Endothelial cell of umbilical vein (primary cell): ENCODE measurements at regions not wholly inside any gene's neighbourhood (a gene's known extent, or its start where the extent isn't known, plus 50 kb on each side); places are given as distances from the start of the nearest gene placed in this dataset.
"Not testable (repeated sequence)": the region's sequence is repeated elsewhere in the genome, so short reads cannot be mapped to it uniquely, and the experiment has no call there.

Experiments used
- FOS ChIP-seq: IDR thresholded peaks from 2 replicates; pipeline ENCODE4 v1.6.1; 2011; ENCODE audit warnings: mild to moderate bottlenecking, low read length, moderate library complexity, borderline replicate concordance; ENCODE audit not compliant: insufficient read depth
- POLR2AphosphoS5 ChIP-seq: IDR thresholded peaks from 2 replicates; pipeline ENCODE4 v1.6.1; 2012; ENCODE audit warnings: low read depth, mild to moderate bottlenecking, control low read depth, low read length, moderate library complexity; ENCODE audit not compliant: insufficient read depth
- TF ChIP-seq, protein P1 (sequence below), 2 donors: IDR thresholded peaks; 1 replicate in 1 of 2; 2 replicates in 1 of 2; pipeline ENCODE4 v1.5.1; 2011; ENCODE audit warnings: low read length in 2 of 2, mild to moderate bottlenecking in 2 of 2, moderate library complexity in 2 of 2, control low read depth in 1 of 2, inconsistent platforms in 1 of 2, low read depth in 1 of 2; ENCODE audit not compliant: insufficient read depth in 1 of 2; ENCODE audit errors: extremely low read depth in 1 of 2

DNA sequence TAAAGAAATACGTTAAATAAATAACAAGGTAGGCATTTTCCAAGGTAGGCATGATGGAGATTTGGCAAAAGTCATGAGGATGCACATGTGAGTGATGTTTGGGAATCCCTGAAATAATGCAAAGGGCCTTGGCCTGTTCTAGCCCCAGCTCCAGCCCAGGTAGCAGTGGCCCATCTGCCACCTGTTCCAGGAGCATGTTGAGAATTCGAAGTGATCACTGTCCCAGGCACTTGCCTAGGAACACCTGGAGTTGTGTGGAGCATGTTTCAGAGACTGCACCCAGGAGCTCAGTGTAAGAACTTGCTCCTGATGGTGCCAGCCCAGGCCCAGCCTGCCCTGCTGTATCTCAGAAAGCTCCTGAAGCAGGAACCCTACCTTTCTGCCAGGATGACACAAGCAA lies 201.4 kb downstream of the NPIPB11 start:
- TF ChIP-seq FOS, POLR2AphosphoS5: not testable (repeated sequence)
- TF ChIP-seq, protein P1, sequence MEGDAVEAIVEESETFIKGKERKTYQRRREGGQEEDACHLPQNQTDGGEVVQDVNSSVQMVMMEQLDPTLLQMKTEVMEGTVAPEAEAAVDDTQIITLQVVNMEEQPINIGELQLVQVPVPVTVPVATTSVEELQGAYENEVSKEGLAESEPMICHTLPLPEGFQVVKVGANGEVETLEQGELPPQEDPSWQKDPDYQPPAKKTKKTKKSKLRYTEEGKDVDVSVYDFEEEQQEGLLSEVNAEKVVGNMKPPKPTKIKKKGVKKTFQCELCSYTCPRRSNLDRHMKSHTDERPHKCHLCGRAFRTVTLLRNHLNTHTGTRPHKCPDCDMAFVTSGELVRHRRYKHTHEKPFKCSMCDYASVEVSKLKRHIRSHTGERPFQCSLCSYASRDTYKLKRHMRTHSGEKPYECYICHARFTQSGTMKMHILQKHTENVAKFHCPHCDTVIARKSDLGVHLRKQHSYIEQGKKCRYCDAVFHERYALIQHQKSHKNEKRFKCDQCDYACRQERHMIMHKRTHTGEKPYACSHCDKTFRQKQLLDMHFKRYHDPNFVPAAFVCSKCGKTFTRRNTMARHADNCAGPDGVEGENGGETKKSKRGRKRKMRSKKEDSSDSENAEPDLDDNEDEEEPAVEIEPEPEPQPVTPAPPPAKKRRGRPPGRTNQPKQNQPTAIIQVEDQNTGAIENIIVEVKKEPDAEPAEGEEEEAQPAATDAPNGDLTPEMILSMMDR (IDR thresholded peaks at IDR 0.05; ENCODE audit: extremely low read depth in 1 of 2, insufficient read depth in 1 of 2, low read depth in 1 of 2, low read length in 2 of 2): not testable (repeated sequence)
